ENCODE measurements at regions not wholly inside any gene's neighbourhood (a gene's known extent, or its start where the extent isn't known, plus 50 kb on each side); places are given as distances from the start of the nearest gene placed in this dataset.

- no peak overlapping the region for H3K4me3 ChIP-seq (ENCODE audit: insufficient read depth, low read depth, low read length)
- no peak overlapping the region for H2BK15ac ChIP-seq (ENCODE audit: low read depth, low read length)
- ChIA-PET CTCF (no interaction called here), POLR2A (ENCODE audit: unreplicated experiment) (no interaction called here)
- no peak overlapping the region for H3K56ac ChIP-seq (ENCODE audit: extremely low read depth, insufficient read depth, low read length)
- ATAC-seq (ENCODE audit: low read depth) = no peak
- no peak overlapping the region for H3K18ac ChIP-seq (ENCODE audit: low read depth, low read length)
- no peak overlapping the region for H2AFZ ChIP-seq (replicated peaks; ENCODE audit: low read length, poor library complexity)
- no peaks in the 10 kb centered on the region for H4K20me1 ChIP-seq (ENCODE audit: insufficient read depth, low read length)
- H3K9me1 ChIP-seq (ENCODE audit: insufficient read depth, low read length) = peaks cover 6% of the 10 kb centered on the region; the same call in 1 of the 2 replicates
- H4K91ac ChIP-seq (ENCODE audit: insufficient read depth, low read depth, low read length) = no peak overlapping the region
- no peak overlapping the region for H2AK9ac ChIP-seq (replicated peaks; ENCODE audit: low read depth, low read length, poor library complexity)
- no peak overlapping the region for H3K4me2 ChIP-seq (ENCODE audit: low read depth, low read length)
- no peaks in the 10 kb centered on the region for H3K79me1 ChIP-seq (ENCODE audit: low read depth in 1 of 2, low read length in 2 of 2)
- no peaks in the 10 kb centered on the region; the same call in 1 of the 2 replicates for H3K27me3 ChIP-seq (ENCODE audit: control insufficient read depth, insufficient read depth, low read length)
- in situ Hi-C loops (cut with MboI; ENCODE audit: low sequenced_read_pairs) = no loop called here
- dilution Hi-C loops (cut with HindIII; ENCODE audit: low sequenced_read_pairs, unreplicated experiment) = no loop called here
- TF ChIP-seq ELK1 (IDR thresholded peaks at IDR 0.05; ENCODE audit: borderline replicate concordance, low read depth, low read length) = no peak
- no peak for TF ChIP-seq CTCF (conservative IDR thresholded peaks at IDR 0.05; ENCODE audit: low read depth, low read length)
- TF ChIP-seq BHLHE40 (IDR thresholded peaks at IDR 0.05; ENCODE audit: low read depth, low read length) = no peak
- TF ChIP-seq SMC3 (IDR thresholded peaks at IDR 0.05; ENCODE audit: low read depth, low read length) = no peak
- no peak for TF ChIP-seq POLR2A (IDR thresholded peaks at IDR 0.05; ENCODE audit: low read depth, low read length)
- no peak for TF ChIP-seq CHD1 (IDR thresholded peaks at IDR 0.05; ENCODE audit: low read depth, low read length)
- no peak for TF ChIP-seq NFE2L2 (IDR thresholded peaks at IDR 0.05; ENCODE audit: low read depth, low read length)
- TF ChIP-seq MAFK (IDR thresholded peaks at IDR 0.05; ENCODE audit: low read depth, low read length) = no peak
- TF ChIP-seq MXI1 (IDR thresholded peaks at IDR 0.05; ENCODE audit: borderline replicate concordance, low read depth, low read length) = no peak
- no peak overlapping the region for H3K23ac ChIP-seq (ENCODE audit: low read depth, low read length)
- 100% methylated on average over 1 of the region's 6 CpGs; no CpG with 5 or more reads in 1 of the 2 experiments for WGBS, 2 experiments (ENCODE audit: extremely low coverage in 2 of 2, insufficient read length in 1 of 2)
- H2BK5ac ChIP-seq (ENCODE audit: low read depth, low read length, poor library complexity, severe bottlenecking) = no peak overlapping the region
- no peak overlapping the region for H3K9ac ChIP-seq (ENCODE audit: low read depth, low read length)
- no peak overlapping the region for H3K14ac ChIP-seq (replicated peaks; ENCODE audit: low read depth, low read length)
- no peak overlapping the region for H4K8ac ChIP-seq (ENCODE audit: low read depth in 2 of 2, low read length in 2 of 2)
- no peaks in the 10 kb centered on the region for H3K36me3 ChIP-seq (ENCODE audit: control insufficient read depth, insufficient read depth, low read length)
- no peak overlapping the region for H2BK120ac ChIP-seq (ENCODE audit: low read depth, low read length)
- no peak overlapping the region for H3K4ac ChIP-seq (ENCODE audit: low read depth, low read length)
- H3K9me3 ChIP-seq (ENCODE audit: control insufficient read depth, insufficient read depth, low read length) = no peaks in the 10 kb centered on the region
- intact Hi-C loops (cut with micrococcal nuclease) = no loop called here
- no peak overlapping the region for H2BK20ac ChIP-seq (ENCODE audit: low read depth, low read length)
- DNase-seq = no peak
- no peak overlapping the region for H2AK5ac ChIP-seq (ENCODE audit: low read depth, low read length)
- H3K27ac ChIP-seq (ENCODE audit: insufficient read depth, low read length) = no peak overlapping the region
- BruUV-seq (replicated peaks) = no TSS peak
- H3K4me1 ChIP-seq (ENCODE audit: control insufficient read depth, insufficient read depth, low read length) = peaks cover 9% of the 10 kb centered on the region; the same call in 1 of the 2 replicates
- H4K5ac ChIP-seq (ENCODE audit: low read depth, low read length) = no peak overlapping the region
Measured at GRCh38 chr2:10985260-10985659, 73.5 kb downstream of the KCNF1 start.
